ENCODE measurements at regions not wholly inside any gene's neighbourhood (a gene's known extent, or its start where the extent isn't known, plus 50 kb on each side); places are given as distances from the start of the nearest gene placed in this dataset.
A peak's percentile ranks its signal among the peaks of the same experiment; 100 is the strongest.

DNA sequence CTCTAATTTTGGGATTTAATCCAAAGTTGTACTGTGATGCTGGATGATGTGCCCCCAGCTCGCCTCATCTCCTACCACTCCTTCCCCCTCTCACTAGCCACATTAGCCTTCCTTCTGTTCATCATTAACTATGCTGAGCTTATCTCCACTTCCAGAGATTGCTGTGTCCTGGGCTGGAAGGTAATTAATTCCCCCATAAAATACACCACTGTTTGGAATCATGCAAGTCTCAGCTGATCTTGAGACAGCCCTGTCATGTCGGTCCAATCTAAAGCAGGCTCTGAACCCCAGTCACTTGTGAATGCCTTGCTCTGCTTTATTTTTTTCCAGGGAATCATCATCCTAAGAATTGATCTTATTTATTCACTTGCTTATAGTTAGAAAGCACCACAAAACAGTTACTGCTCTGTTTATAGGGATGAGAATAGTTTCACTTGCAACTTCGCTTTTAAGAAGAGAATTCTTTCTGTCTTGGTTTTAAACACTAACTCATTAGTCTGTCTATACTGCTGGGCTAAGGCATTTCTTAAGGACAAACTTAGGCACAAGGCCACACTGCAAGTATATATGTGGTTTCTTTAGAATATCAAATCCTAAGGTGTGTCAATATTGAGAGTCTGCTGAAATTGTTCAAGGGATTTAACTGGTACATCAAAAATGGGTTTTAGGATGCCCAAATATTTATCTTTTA is 341.1 kb upstream of the SEMA3A start:
- no peaks in the 10 kb centered on the region for H3K9me3 ChIP-seq (ENCODE audit: control insufficient read depth in 1 of 2, insufficient read depth in 1 of 2, low read depth in 1 of 2, low read length in 2 of 2)
- no peak overlapping the region for H3K27ac ChIP-seq (ENCODE audit: low read depth, low read length)
- ChIA-PET POLR2A (no interaction called here), CTCF (no interaction called here), RAD21 (ENCODE audit: low non-redundant PET in 1 of 2, low total read pairs in 2 of 2, uncharacterized antibody in 2 of 2, unreplicated experiment in 2 of 2) (no interaction called here)
- BruUV-seq (replicated peaks) = no TSS peak
- no peak for ATAC-seq
- H3K4me1 ChIP-seq (ENCODE audit: control insufficient read depth in 1 of 2, insufficient read depth in 2 of 2, low read length in 2 of 2) = no peaks in the 10 kb centered on the region; a peak in 1 of 4 replicates
- TF ChIP-seq SIN3A (IDR thresholded peaks at IDR 0.05; ENCODE audit: low read depth) (no peak), SP1 (IDR thresholded peaks at IDR 0.05; ENCODE audit: low read depth) (no peak), CEBPB (IDR thresholded peaks at IDR 0.05; ENCODE audit: low read depth) (no peak), EZH2phosphoT487 (IDR thresholded peaks at IDR 0.05; ENCODE audit: borderline replicate concordance) (no peak), EGR1 (IDR thresholded peaks at IDR 0.05; ENCODE audit: low read depth) (no peak), YY1 (IDR thresholded peaks at IDR 0.05; ENCODE audit: extremely low read depth, insufficient replicate concordance, low read depth, low read length) (no peak), FOSL1 (IDR thresholded peaks at IDR 0.05; ENCODE audit: low read depth) (no peak), TCF7L2 (IDR thresholded peaks at IDR 0.05; ENCODE audit: borderline replicate concordance, extremely low read depth, insufficient read depth, insufficient read length) (no peak), ZNF274 (IDR thresholded peaks at IDR 0.05; ENCODE audit: low read depth, low read length) (no peak), POLR2AphosphoS5 (IDR thresholded peaks at IDR 0.05; ENCODE audit: low read depth, low read length) (no peak), ELF1 (IDR thresholded peaks at IDR 0.05; ENCODE audit: borderline replicate concordance, low read depth) (no peak), SRF (IDR thresholded peaks at IDR 0.05; ENCODE audit: low read depth) (no peak), JUND (IDR thresholded peaks at IDR 0.05) (no peak), CBX3 (IDR thresholded peaks at IDR 0.05; ENCODE audit: low read depth) (no peak), EZH2 (IDR thresholded peaks at IDR 0.05) (no peak), POLR2A (IDR thresholded peaks at IDR 0.05; ENCODE audit: borderline replicate concordance, extremely low read depth, insufficient read depth, insufficient read length) (no peak)
- TF ChIP-seq, protein P1, sequence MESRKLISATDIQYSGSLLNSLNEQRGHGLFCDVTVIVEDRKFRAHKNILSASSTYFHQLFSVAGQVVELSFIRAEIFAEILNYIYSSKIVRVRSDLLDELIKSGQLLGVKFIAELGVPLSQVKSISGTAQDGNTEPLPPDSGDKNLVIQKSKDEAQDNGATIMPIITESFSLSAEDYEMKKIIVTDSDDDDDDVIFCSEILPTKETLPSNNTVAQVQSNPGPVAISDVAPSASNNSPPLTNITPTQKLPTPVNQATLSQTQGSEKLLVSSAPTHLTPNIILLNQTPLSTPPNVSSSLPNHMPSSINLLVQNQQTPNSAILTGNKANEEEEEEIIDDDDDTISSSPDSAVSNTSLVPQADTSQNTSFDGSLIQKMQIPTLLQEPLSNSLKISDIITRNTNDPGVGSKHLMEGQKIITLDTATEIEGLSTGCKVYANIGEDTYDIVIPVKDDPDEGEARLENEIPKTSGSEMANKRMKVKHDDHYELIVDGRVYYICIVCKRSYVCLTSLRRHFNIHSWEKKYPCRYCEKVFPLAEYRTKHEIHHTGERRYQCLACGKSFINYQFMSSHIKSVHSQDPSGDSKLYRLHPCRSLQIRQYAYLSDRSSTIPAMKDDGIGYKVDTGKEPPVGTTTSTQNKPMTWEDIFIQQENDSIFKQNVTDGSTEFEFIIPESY (IDR thresholded peaks at IDR 0.05; ENCODE audit: extremely low read depth, insufficient replicate concordance, low read length) = no peak
- TF ChIP-seq, protein P2, sequence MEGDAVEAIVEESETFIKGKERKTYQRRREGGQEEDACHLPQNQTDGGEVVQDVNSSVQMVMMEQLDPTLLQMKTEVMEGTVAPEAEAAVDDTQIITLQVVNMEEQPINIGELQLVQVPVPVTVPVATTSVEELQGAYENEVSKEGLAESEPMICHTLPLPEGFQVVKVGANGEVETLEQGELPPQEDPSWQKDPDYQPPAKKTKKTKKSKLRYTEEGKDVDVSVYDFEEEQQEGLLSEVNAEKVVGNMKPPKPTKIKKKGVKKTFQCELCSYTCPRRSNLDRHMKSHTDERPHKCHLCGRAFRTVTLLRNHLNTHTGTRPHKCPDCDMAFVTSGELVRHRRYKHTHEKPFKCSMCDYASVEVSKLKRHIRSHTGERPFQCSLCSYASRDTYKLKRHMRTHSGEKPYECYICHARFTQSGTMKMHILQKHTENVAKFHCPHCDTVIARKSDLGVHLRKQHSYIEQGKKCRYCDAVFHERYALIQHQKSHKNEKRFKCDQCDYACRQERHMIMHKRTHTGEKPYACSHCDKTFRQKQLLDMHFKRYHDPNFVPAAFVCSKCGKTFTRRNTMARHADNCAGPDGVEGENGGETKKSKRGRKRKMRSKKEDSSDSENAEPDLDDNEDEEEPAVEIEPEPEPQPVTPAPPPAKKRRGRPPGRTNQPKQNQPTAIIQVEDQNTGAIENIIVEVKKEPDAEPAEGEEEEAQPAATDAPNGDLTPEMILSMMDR (IDR thresholded peaks at IDR 0.05 in 2 of 3, conservative IDR thresholded peaks at IDR 0.05 in 1 of 3; ENCODE audit: borderline replicate concordance in 1 of 3, insufficient read depth in 1 of 3, low read depth in 2 of 3, low read length in 2 of 3) = no peak
- TF ChIP-seq, protein P3, sequence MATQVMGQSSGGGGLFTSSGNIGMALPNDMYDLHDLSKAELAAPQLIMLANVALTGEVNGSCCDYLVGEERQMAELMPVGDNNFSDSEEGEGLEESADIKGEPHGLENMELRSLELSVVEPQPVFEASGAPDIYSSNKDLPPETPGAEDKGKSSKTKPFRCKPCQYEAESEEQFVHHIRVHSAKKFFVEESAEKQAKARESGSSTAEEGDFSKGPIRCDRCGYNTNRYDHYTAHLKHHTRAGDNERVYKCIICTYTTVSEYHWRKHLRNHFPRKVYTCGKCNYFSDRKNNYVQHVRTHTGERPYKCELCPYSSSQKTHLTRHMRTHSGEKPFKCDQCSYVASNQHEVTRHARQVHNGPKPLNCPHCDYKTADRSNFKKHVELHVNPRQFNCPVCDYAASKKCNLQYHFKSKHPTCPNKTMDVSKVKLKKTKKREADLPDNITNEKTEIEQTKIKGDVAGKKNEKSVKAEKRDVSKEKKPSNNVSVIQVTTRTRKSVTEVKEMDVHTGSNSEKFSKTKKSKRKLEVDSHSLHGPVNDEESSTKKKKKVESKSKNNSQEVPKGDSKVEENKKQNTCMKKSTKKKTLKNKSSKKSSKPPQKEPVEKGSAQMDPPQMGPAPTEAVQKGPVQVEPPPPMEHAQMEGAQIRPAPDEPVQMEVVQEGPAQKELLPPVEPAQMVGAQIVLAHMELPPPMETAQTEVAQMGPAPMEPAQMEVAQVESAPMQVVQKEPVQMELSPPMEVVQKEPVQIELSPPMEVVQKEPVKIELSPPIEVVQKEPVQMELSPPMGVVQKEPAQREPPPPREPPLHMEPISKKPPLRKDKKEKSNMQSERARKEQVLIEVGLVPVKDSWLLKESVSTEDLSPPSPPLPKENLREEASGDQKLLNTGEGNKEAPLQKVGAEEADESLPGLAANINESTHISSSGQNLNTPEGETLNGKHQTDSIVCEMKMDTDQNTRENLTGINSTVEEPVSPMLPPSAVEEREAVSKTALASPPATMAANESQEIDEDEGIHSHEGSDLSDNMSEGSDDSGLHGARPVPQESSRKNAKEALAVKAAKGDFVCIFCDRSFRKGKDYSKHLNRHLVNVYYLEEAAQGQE (IDR thresholded peaks at IDR 0.05; ENCODE audit: low read depth) = no peak
- TF ChIP-seq, protein P4, sequence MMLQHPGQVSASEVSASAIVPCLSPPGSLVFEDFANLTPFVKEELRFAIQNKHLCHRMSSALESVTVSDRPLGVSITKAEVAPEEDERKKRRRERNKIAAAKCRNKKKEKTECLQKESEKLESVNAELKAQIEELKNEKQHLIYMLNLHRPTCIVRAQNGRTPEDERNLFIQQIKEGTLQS (IDR thresholded peaks at IDR 0.05) = no peak
- no peak overlapping the region for H3K4me2 ChIP-seq (ENCODE audit: low read length)
- no peaks in the 10 kb centered on the region for H3K27me3 ChIP-seq (ENCODE audit: insufficient read depth, low read length)
- DNase-seq (ENCODE audit: low read depth, low spot score) = no peak
- H3K9me2 ChIP-seq (ENCODE audit: insufficient read depth) = no peaks in the 10 kb centered on the region
- H3K9ac ChIP-seq (ENCODE audit: low read length) = no peak overlapping the region
- no peaks in the 10 kb centered on the region for H4K20me1 ChIP-seq (ENCODE audit: insufficient read depth)
- intact Hi-C loops (cut with micrococcal nuclease) = no loop called here
- H3K79me2 ChIP-seq (ENCODE audit: insufficient read depth, low read length) = no peaks in the 10 kb centered on the region
- no peaks in the 10 kb centered on the region for H3K36me3 ChIP-seq (ENCODE audit: control insufficient read depth in 1 of 2, insufficient read depth in 2 of 2, low read length in 2 of 2)
- H3K4me3 ChIP-seq (replicated peaks in 1 of 2; ENCODE audit: low read depth in 1 of 2, low read length in 2 of 2) = no peak overlapping the region
- peak overlapping the region; percentile 46 for H2AFZ ChIP-seq (ENCODE audit: low read depth, low read length, poor library complexity, severe bottlenecking)

Measured in HCT116 (cell line).